Transverse colon (tissue), 4 donors: ENCODE measurements at regions not wholly inside any gene's neighbourhood (a gene's known extent, or its start where the extent isn't known, plus 50 kb on each side); places are given as distances from the start of the nearest gene placed in this dataset.

ENCODE experiments used
- DNase-seq: peaks from one replicate; pipeline ENCODE4 v3.0.0-alpha.2; 2019
- H3K27ac ChIP-seq, 4 donors: fragments of 200-600 bp; sonication (generic); 2 replicates each; pipeline ENCODE4 v1.5.1; 2016 to 2018; ENCODE audit warnings: inconsistent platforms in 4 of 4
- H3K27me3 ChIP-seq: fragments of 200-600 bp; sonication (generic); 2 replicates; pipeline ENCODE4 v1.5.1; 2017; ENCODE audit warnings: inconsistent platforms
- H3K36me3 ChIP-seq, 4 donors: fragments of 200-600 bp; sonication (generic); 2 replicates each; pipeline ENCODE4 v1.5.1; 2017 to 2019; ENCODE audit warnings: inconsistent platforms in 4 of 4
- H3K4me1 ChIP-seq, 4 donors: fragments of 200-600 bp; sonication (generic); 2 replicates each; pipeline ENCODE4 v1.5.1; 2017 to 2020; ENCODE audit warnings: inconsistent platforms in 4 of 4
- H3K4me3 ChIP-seq, 4 donors: fragments of 200-600 bp; sonication (generic); 1 replicate in 1 of 4; 2 replicates in 3 of 4; pipeline versions ENCODE4 v1.5.1 to v1.6.1; 2017 to 2019; ENCODE audit warnings: inconsistent platforms in 4 of 4
- H3K9me3 ChIP-seq, 2 donors: fragments of 200-600 bp; sonication (generic); 2 replicates each; pipeline ENCODE4 v1.5.1; 2017 to 2019; ENCODE audit warnings: inconsistent platforms in 2 of 2
- EP300 ChIP-seq: sonication (generic); formaldehyde crosslinking; IDR thresholded peaks from one replicate; pipeline ENCODE4 v1.6.1; 2017; ENCODE audit warnings: antibody characterized with exemption, low read depth
- POLR2A ChIP-seq: fragments of 450-650 bp; IDR thresholded peaks from one replicate; pipeline ENCODE4 v1.6.1; 2016; ENCODE audit warnings: antibody characterized with exemption, mild to moderate bottlenecking, moderate library complexity
- POLR2AphosphoS5 ChIP-seq, 3 donors: sonication (generic); formaldehyde crosslinking; IDR thresholded peaks; one replicate each; pipeline ENCODE4 v1.6.1; 2016; ENCODE audit warnings: antibody characterized with exemption in 3 of 3
- WGBS, 2 donors: methylation state at CpG; one replicate each; pipeline ENCODE4 v1.1.5; 2018; ENCODE audit warnings: low coverage in 1 of 2; 5-methylcytosine and 5-hydroxymethylcytosine counted together
- in situ Hi-C, 4 donors: fragments of 200-750 bp; cut with MboI; loops; one replicate each; pipeline versions ENCODE4 v1.15.0 to v1.15.1; 2017; ENCODE audit warnings: low sequenced_read_pairs in 3 of 4, low pct_ligation_motif_present in 1 of 4, low pct_unique_long_range_greater_than_20kb in 1 of 4
- intact Hi-C: fragments of 100-400 bp; cut with DNase I; formaldehyde crosslinking; loops from one replicate; pipeline ENCODE4 v1.15.1; 2023; ENCODE audit warnings: low total_unique reads
- TF ChIP-seq, protein P1 (sequence below), 5 experiments: fragments of 200-600 bp in 3 of 5; fragments of 450-650 bp in 2 of 5; sonication (generic) in 3 of 5; IDR thresholded peaks; 1 replicate in 2 of 5; 2 replicates in 3 of 5; pipeline ENCODE4 v1.5.1; 2016 to 2017; ENCODE audit warnings: antibody characterized with exemption in 5 of 5, inconsistent platforms in 3 of 5, mild to moderate bottlenecking in 2 of 5, moderate library complexity in 1 of 5

DNA sequence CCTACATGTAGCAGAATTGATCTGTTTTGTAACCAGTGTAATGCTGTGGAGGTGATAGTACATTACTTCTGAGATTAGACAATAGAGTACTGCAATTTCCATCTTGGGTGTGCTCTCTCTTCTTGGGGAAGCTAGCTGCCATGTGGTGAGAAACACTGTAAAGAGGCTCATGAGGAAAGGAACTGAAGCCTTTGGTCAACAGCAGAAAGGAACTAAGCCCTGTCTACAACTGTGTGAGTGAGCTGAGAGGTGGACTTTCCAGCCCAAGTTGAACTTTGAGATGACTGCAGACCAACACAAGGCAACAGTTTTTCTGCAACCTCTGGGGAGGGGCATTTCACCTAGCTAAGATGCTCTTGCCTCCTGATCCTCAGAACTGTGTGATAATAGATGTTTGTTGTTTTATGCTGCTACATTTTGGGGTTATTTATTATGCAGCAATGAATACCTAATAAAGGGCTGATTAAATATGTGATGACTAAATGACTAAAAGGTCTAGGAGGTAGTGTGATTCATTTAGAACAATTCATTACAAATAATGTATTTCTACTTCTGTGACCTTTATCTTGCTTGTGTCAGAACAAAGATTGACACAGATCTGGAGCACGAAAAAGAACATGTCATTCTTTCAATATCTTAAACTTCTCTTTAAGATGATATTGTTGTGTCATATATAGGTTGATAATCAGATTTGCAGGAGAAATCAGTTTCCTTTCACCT lies 121.6 kb upstream of the THRB start:
- 67 to 75% methylated on average over 1 of the region's 1 CpG for WGBS, 2 donors
- peaks cover 66% of the 10 kb centered on the region for H3K27me3 ChIP-seq
- in situ Hi-C loops (no loop called here), intact Hi-C loops (no loop called here)
- H3K4me1 ChIP-seq, result no peaks in the 10 kb centered on the region
- no peaks in the 10 kb centered on the region for H3K9me3 ChIP-seq
- H3K36me3 ChIP-seq, result no peaks in the 10 kb centered on the region
- TF ChIP-seq EP300 (no peak), POLR2A (no peak), POLR2AphosphoS5 (IDR thresholded peaks at IDR 0.05) (no peak)
- TF ChIP-seq, protein P1, sequence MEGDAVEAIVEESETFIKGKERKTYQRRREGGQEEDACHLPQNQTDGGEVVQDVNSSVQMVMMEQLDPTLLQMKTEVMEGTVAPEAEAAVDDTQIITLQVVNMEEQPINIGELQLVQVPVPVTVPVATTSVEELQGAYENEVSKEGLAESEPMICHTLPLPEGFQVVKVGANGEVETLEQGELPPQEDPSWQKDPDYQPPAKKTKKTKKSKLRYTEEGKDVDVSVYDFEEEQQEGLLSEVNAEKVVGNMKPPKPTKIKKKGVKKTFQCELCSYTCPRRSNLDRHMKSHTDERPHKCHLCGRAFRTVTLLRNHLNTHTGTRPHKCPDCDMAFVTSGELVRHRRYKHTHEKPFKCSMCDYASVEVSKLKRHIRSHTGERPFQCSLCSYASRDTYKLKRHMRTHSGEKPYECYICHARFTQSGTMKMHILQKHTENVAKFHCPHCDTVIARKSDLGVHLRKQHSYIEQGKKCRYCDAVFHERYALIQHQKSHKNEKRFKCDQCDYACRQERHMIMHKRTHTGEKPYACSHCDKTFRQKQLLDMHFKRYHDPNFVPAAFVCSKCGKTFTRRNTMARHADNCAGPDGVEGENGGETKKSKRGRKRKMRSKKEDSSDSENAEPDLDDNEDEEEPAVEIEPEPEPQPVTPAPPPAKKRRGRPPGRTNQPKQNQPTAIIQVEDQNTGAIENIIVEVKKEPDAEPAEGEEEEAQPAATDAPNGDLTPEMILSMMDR (IDR thresholded peaks at IDR 0.05), result no peak
- H3K27ac ChIP-seq, result no peak overlapping the region
- no peak for DNase-seq
- no peak overlapping the region for H3K4me3 ChIP-seq

DNA sequence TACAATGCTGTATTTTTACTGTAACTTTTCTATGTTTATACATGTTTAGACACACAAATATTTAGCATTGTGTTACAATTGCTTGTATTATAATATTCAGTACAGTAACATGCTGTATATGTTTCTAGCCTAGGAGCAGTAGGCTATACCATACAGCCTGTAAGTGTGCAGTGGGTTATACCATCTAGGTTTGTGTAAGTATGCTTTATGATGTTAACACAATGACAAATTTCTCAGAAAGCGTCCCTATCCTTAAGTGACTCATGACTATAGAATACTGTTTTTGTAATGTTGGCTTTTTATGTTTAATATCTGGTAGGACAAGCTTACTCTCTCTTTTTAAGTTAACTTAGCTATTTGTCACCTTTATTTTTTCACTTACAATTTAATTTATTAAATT lies 127.5 kb upstream of the THRB start:
- in situ Hi-C loops (no loop called here), intact Hi-C loops (no loop called here)
- DNase-seq, result no peak
- no peak for TF ChIP-seq POLR2AphosphoS5 (IDR thresholded peaks at IDR 0.05)
- no peak for TF ChIP-seq POLR2A
- TF ChIP-seq EP300, result no peak
- TF ChIP-seq, protein P1 (IDR thresholded peaks at IDR 0.05), result no peak
- WGBS, 2 donors, result 52 to 63% methylated on average over 1 of the region's 1 CpG
- Histone ChIP-seq H3K27me3 (peaks cover 92% of the 10 kb centered on the region), H3K4me3 (no peak overlapping the region), H3K9me3 (no peaks in the 10 kb centered on the region), H3K36me3 (no peaks in the 10 kb centered on the region), H3K27ac (no peak overlapping the region), H3K4me1 (peaks cover 0 to 6% (median 0%) of the 10 kb centered on the region in 4 donors)

DNA sequence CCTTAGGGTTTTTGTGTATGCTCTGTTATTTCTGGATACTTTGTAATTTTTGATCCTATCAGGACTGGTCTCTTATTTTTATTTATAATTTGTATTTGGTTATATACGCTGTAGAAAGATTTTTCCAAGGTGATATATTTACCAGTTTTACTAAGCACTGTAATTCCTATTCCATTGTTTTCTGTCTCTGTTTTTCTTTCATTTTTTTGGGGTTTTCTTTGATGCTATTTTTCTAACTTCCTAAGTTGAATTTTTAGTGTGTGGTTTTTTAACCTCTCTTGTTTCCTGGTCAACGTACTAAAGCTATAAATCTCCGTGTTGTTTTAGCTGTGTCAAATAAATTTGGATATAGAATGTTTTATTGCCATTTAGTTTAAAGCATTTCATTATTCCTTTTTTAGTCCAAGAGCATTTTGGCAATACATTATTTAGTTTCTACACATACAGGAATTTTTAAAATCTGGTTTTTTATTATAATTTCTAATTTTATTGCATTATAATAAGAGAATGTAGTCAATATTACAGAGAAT lies 128.1 kb upstream of the THRB start:
- 33 to 34% methylated on average over 3 of the region's 3 CpGs for WGBS, 2 donors
- in situ Hi-C loops, result no loop called here
- Histone ChIP-seq H3K4me3 (no peak overlapping the region), H3K9me3 (no peaks in the 10 kb centered on the region), H3K4me1 (peaks cover 0 to 6% (median 0%) of the 10 kb centered on the region in 4 donors), H3K27me3 (peaks cover 94% of the 10 kb centered on the region), H3K36me3 (no peaks in the 10 kb centered on the region), H3K27ac (no peak overlapping the region)
- intact Hi-C loops, result no loop called here
- TF ChIP-seq POLR2AphosphoS5 (IDR thresholded peaks at IDR 0.05) (no peak), POLR2A (no peak), EP300 (no peak)
- TF ChIP-seq, protein P1 (IDR thresholded peaks at IDR 0.05), result no peak
- DNase-seq, result no peak

DNA sequence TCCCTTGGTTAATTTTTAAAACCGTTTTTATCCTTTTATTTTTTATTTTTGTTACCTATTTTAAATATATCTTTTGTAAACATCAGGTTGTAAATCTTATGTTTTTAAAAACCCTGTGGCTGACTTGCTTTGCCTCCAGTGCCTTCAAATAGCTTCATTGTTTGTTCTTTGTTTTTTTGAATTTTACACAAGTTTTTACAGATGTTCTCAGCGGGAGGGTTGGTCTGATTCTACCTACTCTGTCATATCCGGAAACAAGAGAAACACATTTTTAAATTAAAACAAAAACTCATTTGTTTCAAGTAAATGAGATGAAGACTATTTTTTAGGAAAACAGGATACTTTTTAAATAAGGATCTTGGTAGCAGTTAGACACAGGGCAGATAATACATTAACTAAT lies 129.0 kb upstream of the THRB start:
- Histone ChIP-seq H3K36me3 (no peaks in the 10 kb centered on the region), H3K27ac (no peak overlapping the region), H3K4me1 (peaks cover 0 to 11% (median 2%) of the 10 kb centered on the region in 4 donors), H3K27me3 (peaks cover 88% of the 10 kb centered on the region), H3K9me3 (no peaks in the 10 kb centered on the region), H3K4me3 (no peak overlapping the region)
- 51% methylated on average over 3 of the region's 3 CpGs for WGBS, 2 donors
- intact Hi-C loops (no loop called here), in situ Hi-C loops (no loop called here)
- no peak for DNase-seq
- TF ChIP-seq POLR2AphosphoS5 (IDR thresholded peaks at IDR 0.05), result no peak
- no peak for TF ChIP-seq EP300
- no peak for TF ChIP-seq POLR2A
- TF ChIP-seq, protein P1 (IDR thresholded peaks at IDR 0.05), result no peak
